ENCODE measurements at regions not wholly inside any gene's neighbourhood (a gene's known extent, or its start where the extent isn't known, plus 50 kb on each side); places are given as distances from the start of the nearest gene placed in this dataset.

GRCh38 chr2:125710561-125710960 is 945.4 kb upstream of the GYPC start:
- H3K4me3 ChIP-seq (ENCODE audit: low read depth in 1 of 3, low read length in 3 of 3): no peak overlapping the region
- H3K36me3 ChIP-seq (ENCODE audit: control insufficient read depth in 4 of 4, insufficient read depth in 3 of 4, low read depth in 1 of 4, low read length in 3 of 4): no peaks in the 10 kb centered on the region
- H3K9me3 ChIP-seq (ENCODE audit: control insufficient read depth in 4 of 4, low read length in 3 of 4): no peaks in the 10 kb centered on the region
- H3K4me1 ChIP-seq (ENCODE audit: control insufficient read depth in 4 of 4, insufficient read depth in 4 of 4, low read length in 3 of 4): no peaks in the 10 kb centered on the region
- no peak overlapping the region for H3K27ac ChIP-seq (ENCODE audit: low read depth in 1 of 2, low read length in 2 of 2)
- H3K9ac ChIP-seq (ENCODE audit: low read depth in 1 of 2, low read length in 2 of 2): no peak overlapping the region
- DNase-seq (ENCODE audit: low spot score): no peak
- 29% methylated on average over 6 of the region's 6 CpGs for whole genome bisulfite sequencing
- H3K27me3 ChIP-seq (ENCODE audit: control insufficient read depth in 4 of 4, insufficient read depth in 4 of 4, low read length in 3 of 4): no peaks in the 10 kb centered on the region
- TF ChIP-seq, protein P1, sequence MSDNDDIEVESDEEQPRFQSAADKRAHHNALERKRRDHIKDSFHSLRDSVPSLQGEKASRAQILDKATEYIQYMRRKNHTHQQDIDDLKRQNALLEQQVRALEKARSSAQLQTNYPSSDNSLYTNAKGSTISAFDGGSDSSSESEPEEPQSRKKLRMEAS (IDR thresholded peaks at IDR 0.05): no peak
- TF ChIP-seq, protein P2, sequence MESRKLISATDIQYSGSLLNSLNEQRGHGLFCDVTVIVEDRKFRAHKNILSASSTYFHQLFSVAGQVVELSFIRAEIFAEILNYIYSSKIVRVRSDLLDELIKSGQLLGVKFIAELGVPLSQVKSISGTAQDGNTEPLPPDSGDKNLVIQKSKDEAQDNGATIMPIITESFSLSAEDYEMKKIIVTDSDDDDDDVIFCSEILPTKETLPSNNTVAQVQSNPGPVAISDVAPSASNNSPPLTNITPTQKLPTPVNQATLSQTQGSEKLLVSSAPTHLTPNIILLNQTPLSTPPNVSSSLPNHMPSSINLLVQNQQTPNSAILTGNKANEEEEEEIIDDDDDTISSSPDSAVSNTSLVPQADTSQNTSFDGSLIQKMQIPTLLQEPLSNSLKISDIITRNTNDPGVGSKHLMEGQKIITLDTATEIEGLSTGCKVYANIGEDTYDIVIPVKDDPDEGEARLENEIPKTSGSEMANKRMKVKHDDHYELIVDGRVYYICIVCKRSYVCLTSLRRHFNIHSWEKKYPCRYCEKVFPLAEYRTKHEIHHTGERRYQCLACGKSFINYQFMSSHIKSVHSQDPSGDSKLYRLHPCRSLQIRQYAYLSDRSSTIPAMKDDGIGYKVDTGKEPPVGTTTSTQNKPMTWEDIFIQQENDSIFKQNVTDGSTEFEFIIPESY (IDR thresholded peaks at IDR 0.05): no peak

GRCh38 chr2:125711075-125711474 is 944.9 kb upstream of the GYPC start:
- TF ChIP-seq HNF4A (conservative IDR thresholded peaks at IDR 0.05) (no peak), RXRA (IDR thresholded peaks at IDR 0.05) (no peak), SP1 (IDR thresholded peaks at IDR 0.05) (no peak), FOXA1 (IDR thresholded peaks at IDR 0.05) (no peak), GABPA (IDR thresholded peaks at IDR 0.05 in 1 of 2, conservative IDR thresholded peaks at IDR 0.05 in 1 of 2) (no peak), REST (IDR thresholded peaks at IDR 0.05) (no peak), EGR1 (IDR thresholded peaks at IDR 0.05; ENCODE audit: low read depth in 2 of 2) (no peak), FOXA2 (IDR thresholded peaks at IDR 0.05) (no peak), HNF4G (IDR thresholded peaks at IDR 0.05) (no peak), NR2F2 (IDR thresholded peaks at IDR 0.05) (no peak)
- TF ChIP-seq, protein P3, sequence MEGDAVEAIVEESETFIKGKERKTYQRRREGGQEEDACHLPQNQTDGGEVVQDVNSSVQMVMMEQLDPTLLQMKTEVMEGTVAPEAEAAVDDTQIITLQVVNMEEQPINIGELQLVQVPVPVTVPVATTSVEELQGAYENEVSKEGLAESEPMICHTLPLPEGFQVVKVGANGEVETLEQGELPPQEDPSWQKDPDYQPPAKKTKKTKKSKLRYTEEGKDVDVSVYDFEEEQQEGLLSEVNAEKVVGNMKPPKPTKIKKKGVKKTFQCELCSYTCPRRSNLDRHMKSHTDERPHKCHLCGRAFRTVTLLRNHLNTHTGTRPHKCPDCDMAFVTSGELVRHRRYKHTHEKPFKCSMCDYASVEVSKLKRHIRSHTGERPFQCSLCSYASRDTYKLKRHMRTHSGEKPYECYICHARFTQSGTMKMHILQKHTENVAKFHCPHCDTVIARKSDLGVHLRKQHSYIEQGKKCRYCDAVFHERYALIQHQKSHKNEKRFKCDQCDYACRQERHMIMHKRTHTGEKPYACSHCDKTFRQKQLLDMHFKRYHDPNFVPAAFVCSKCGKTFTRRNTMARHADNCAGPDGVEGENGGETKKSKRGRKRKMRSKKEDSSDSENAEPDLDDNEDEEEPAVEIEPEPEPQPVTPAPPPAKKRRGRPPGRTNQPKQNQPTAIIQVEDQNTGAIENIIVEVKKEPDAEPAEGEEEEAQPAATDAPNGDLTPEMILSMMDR (IDR thresholded peaks at IDR 0.05; ENCODE audit: low read depth, low read length, missing input control): no peak
- TF ChIP-seq, protein P2 (IDR thresholded peaks at IDR 0.05): no peak
- TF ChIP-seq, protein P1 (IDR thresholded peaks at IDR 0.05): no peak
- H3K4me1 ChIP-seq (ENCODE audit: control insufficient read depth in 4 of 4, insufficient read depth in 4 of 4, low read length in 3 of 4): no peaks in the 10 kb centered on the region
- no peaks in the 10 kb centered on the region for H3K36me3 ChIP-seq (ENCODE audit: control insufficient read depth in 4 of 4, insufficient read depth in 3 of 4, low read depth in 1 of 4, low read length in 3 of 4)
- H3K9ac ChIP-seq (ENCODE audit: low read depth in 1 of 2, low read length in 2 of 2): no peak overlapping the region
- H3K27ac ChIP-seq (ENCODE audit: low read depth in 1 of 2, low read length in 2 of 2): no peak overlapping the region
- 36% methylated on average over 1 of the region's 1 CpG for WGBS
- H3K27me3 ChIP-seq (ENCODE audit: control insufficient read depth in 4 of 4, insufficient read depth in 4 of 4, low read length in 3 of 4): no peaks in the 10 kb centered on the region
- H3K9me3 ChIP-seq (ENCODE audit: control insufficient read depth in 4 of 4, low read length in 3 of 4): no peaks in the 10 kb centered on the region
- no peak overlapping the region for H3K4me3 ChIP-seq (ENCODE audit: low read depth in 1 of 3, low read length in 3 of 3)
- DNase-seq (ENCODE audit: low spot score): no peak
